ENCODE measurements at regions not wholly inside any gene's neighbourhood (a gene's known extent, or its start where the extent isn't known, plus 50 kb on each side); places are given as distances from the start of the nearest gene placed in this dataset.

DNA sequence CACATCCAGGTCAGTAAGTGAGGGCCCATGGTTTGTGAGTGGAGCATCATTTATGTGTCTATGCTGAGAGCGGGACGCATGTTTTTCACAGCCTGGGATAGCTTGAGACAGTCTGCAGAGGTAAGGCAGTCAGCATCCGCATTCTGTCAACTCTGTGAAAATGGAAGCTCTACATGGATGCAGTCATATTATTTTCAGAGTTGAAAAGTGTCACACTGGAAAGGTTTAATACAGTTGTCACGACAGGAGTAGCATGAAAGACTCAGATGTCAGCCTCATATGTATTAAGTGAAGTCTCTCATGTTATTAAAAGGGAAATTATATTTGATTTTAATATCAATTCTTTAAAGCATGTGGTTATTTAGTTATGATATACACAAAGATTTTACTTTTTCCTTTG is 436.9 kb upstream of the GYPC start:
- intact Hi-C loops (cut with micrococcal nuclease): no loop called here
- Mint-ChIP-seq H3K27ac (no peak overlapping the region), H3K9me3 (peaks cover 0 to 3% (median 0%) of the 10 kb centered on the region in 7 donors), H3K4me1 (no peaks in the 10 kb centered on the region), H3K27me3 (ENCODE audit: low read depth in 3 of 3) (peaks cover 0 to 4% (median 4%) of the 10 kb centered on the region in 3 donors), H3K4me3 (no peak overlapping the region), H3K36me3 (no peaks in the 10 kb centered on the region)
- DNase-seq: no peak
- H2AFZ ChIP-seq (ENCODE audit: insufficient read depth, low read depth, low read length, poor library complexity, severe bottlenecking): no peak overlapping the region
- H3K4me3 ChIP-seq (replicated peaks in 1 of 3; ENCODE audit: low read depth in 2 of 3, low read length in 3 of 3): no peak overlapping the region
- TF ChIP-seq, protein P1, sequence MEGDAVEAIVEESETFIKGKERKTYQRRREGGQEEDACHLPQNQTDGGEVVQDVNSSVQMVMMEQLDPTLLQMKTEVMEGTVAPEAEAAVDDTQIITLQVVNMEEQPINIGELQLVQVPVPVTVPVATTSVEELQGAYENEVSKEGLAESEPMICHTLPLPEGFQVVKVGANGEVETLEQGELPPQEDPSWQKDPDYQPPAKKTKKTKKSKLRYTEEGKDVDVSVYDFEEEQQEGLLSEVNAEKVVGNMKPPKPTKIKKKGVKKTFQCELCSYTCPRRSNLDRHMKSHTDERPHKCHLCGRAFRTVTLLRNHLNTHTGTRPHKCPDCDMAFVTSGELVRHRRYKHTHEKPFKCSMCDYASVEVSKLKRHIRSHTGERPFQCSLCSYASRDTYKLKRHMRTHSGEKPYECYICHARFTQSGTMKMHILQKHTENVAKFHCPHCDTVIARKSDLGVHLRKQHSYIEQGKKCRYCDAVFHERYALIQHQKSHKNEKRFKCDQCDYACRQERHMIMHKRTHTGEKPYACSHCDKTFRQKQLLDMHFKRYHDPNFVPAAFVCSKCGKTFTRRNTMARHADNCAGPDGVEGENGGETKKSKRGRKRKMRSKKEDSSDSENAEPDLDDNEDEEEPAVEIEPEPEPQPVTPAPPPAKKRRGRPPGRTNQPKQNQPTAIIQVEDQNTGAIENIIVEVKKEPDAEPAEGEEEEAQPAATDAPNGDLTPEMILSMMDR (IDR thresholded peaks at IDR 0.05): no peak
- H3K27me3 ChIP-seq (ENCODE audit: control insufficient read depth in 2 of 2, insufficient read depth in 2 of 2, low read length in 2 of 2): no peaks in the 10 kb centered on the region
- H3K36me3 ChIP-seq (replicated peaks in 1 of 2; ENCODE audit: control insufficient read depth in 1 of 2, insufficient read depth in 2 of 2, low read length in 2 of 2): no peaks in the 10 kb centered on the region
- no peak overlapping the region for H3K9ac ChIP-seq (ENCODE audit: insufficient read depth, low read length, poor library complexity, severe bottlenecking)
- H3K4me1 ChIP-seq (ENCODE audit: control insufficient read depth in 1 of 2, insufficient read depth in 2 of 2, low read length in 2 of 2): no peaks in the 10 kb centered on the region
- WGBS (ENCODE audit: insufficient coverage): 100% methylated on average over 3 of the region's 4 CpGs
- no peaks in the 10 kb centered on the region for H3K79me2 ChIP-seq (ENCODE audit: insufficient read depth, low read length)
- H3K27ac ChIP-seq (ENCODE audit: low read depth in 1 of 2, low read length in 2 of 2): no peak overlapping the region
- H4K20me1 ChIP-seq (ENCODE audit: insufficient read depth, low read length): no peaks in the 10 kb centered on the region
- H3K9me3 ChIP-seq (replicated peaks in 1 of 2; ENCODE audit: control insufficient read depth in 1 of 2, insufficient read depth in 1 of 2, low read length in 2 of 2): no peaks in the 10 kb centered on the region
- H3K4me2 ChIP-seq (replicated peaks; ENCODE audit: extremely low read depth, low read length, poor library complexity, severe bottlenecking): no peak overlapping the region

GRCh38 chr2:126220331-126220730 is 435.6 kb upstream of the GYPC start:
- no peaks in the 10 kb centered on the region for H3K4me1 ChIP-seq (ENCODE audit: control insufficient read depth in 1 of 2, insufficient read depth in 2 of 2, low read length in 2 of 2)
- H3K4me2 ChIP-seq (replicated peaks; ENCODE audit: extremely low read depth, low read length, poor library complexity, severe bottlenecking): no peak overlapping the region
- Mint-ChIP-seq H3K36me3 (no peaks in the 10 kb centered on the region), H3K4me3 (no peak overlapping the region), H3K4me1 (no peaks in the 10 kb centered on the region), H3K27ac (no peak overlapping the region), H3K9me3 (no peaks in the 10 kb centered on the region), H3K27me3 (ENCODE audit: low read depth in 3 of 3) (peaks cover 0 to 4% (median 4%) of the 10 kb centered on the region in 3 donors)
- 90% methylated on average over 1 of the region's 6 CpGs for WGBS (ENCODE audit: insufficient coverage)
- no peak overlapping the region for H3K9ac ChIP-seq (ENCODE audit: insufficient read depth, low read length, poor library complexity, severe bottlenecking)
- no peaks in the 10 kb centered on the region for H3K36me3 ChIP-seq (replicated peaks in 1 of 2; ENCODE audit: control insufficient read depth in 1 of 2, insufficient read depth in 2 of 2, low read length in 2 of 2)
- H3K27ac ChIP-seq (ENCODE audit: low read depth in 1 of 2, low read length in 2 of 2): no peak overlapping the region
- no peaks in the 10 kb centered on the region for H3K27me3 ChIP-seq (ENCODE audit: control insufficient read depth in 2 of 2, insufficient read depth in 2 of 2, low read length in 2 of 2)
- no peak overlapping the region for H2AFZ ChIP-seq (ENCODE audit: insufficient read depth, low read depth, low read length, poor library complexity, severe bottlenecking)
- intact Hi-C loops (cut with micrococcal nuclease): no loop called here
- H3K4me3 ChIP-seq (replicated peaks in 1 of 3; ENCODE audit: low read depth in 2 of 3, low read length in 3 of 3): no peak overlapping the region
- no peaks in the 10 kb centered on the region for H3K79me2 ChIP-seq (ENCODE audit: insufficient read depth, low read length)
- no peaks in the 10 kb centered on the region for H3K9me3 ChIP-seq (replicated peaks in 1 of 2; ENCODE audit: control insufficient read depth in 1 of 2, insufficient read depth in 1 of 2, low read length in 2 of 2)
- TF ChIP-seq, protein P1 (IDR thresholded peaks at IDR 0.05): no peak
- no peaks in the 10 kb centered on the region for H4K20me1 ChIP-seq (ENCODE audit: insufficient read depth, low read length)
- DNase-seq: no peak
